Common myeloid progenitor, CD34-positive (primary cell): ENCODE measurements at regions not wholly inside any gene's neighbourhood (a gene's known extent, or its start where the extent isn't known, plus 50 kb on each side); places are given as distances from the start of the nearest gene placed in this dataset.
"Not testable (repeated sequence)": the region's sequence is repeated elsewhere in the genome, so short reads cannot be mapped to it uniquely, and the experiment has no call there.

ENCODE experiments used
- CTCF ChIA-PET: fragments of 350-600 bp; sonication (Branson Sonifier 250); formaldehyde crosslinking; loops from one replicate; lab custom pipeline; 2021; ENCODE audit warnings: antibody characterized with exemption; lab: Charles Lee
- POLR2A ChIA-PET: fragments of 350-600 bp; sonication (Branson Sonifier 250); formaldehyde crosslinking; loops from one replicate; lab custom pipeline; 2021; ENCODE audit warnings: antibody characterized with exemption; lab: Charles Lee
- DNase-seq, 3 donors: peaks; one replicate each; pipeline versions ENCODE4 v3.0.0 to v3.0.0-alpha.2; 2013
- H3K27ac ChIP-seq, 2 experiments: 1 replicate in 1 of 2; 2 replicates in 1 of 2; pipeline ENCODE4 v1.7.0; 2013; ENCODE audit warnings: inconsistent platforms in 2 of 2, low read length in 2 of 2, mild to moderate bottlenecking in 2 of 2, low read depth in 1 of 2, moderate library complexity in 1 of 2; ENCODE audit not compliant: severe bottlenecking in 2 of 2, insufficient read depth in 1 of 2, poor library complexity in 1 of 2
- H3K27me3 ChIP-seq, 5 experiments: replicated peaks in 2 of 5; 1 replicate in 3 of 5; 2 replicates in 2 of 5; pipeline versions ENCODE4 v1.6.1 to v1.7.0; 2013; ENCODE audit warnings: low read length in 4 of 5, mild to moderate bottlenecking in 2 of 5, moderate library complexity in 2 of 5, inconsistent platforms in 1 of 5; ENCODE audit not compliant: insufficient read depth in 5 of 5, control insufficient read depth in 4 of 5
- H3K36me3 ChIP-seq, 4 experiments: 1 replicate in 2 of 4; 2 replicates in 2 of 4; pipeline versions ENCODE4 v1.6.1 to v1.7.0; 2013; ENCODE audit warnings: low read length in 3 of 4, control low read depth in 1 of 4, mild to moderate bottlenecking in 1 of 4; ENCODE audit not compliant: control insufficient read depth in 4 of 4, insufficient read depth in 4 of 4
- H3K4me1 ChIP-seq, 4 experiments: 1 replicate in 3 of 4; 2 replicates in 1 of 4; pipeline versions ENCODE4 v1.6.1 to v1.7.1; 2013; ENCODE audit warnings: low read length in 3 of 4, mild to moderate bottlenecking in 3 of 4, control low read depth in 1 of 4, inconsistent platforms in 1 of 4, moderate library complexity in 1 of 4; ENCODE audit not compliant: control insufficient read depth in 4 of 4, insufficient read depth in 4 of 4; ENCODE audit errors: control extremely low read depth in 1 of 4
- H3K4me3 ChIP-seq, 7 experiments: 1 replicate in 4 of 7; 2 replicates in 3 of 7; pipeline versions ENCODE4 v1.5.1 to v1.7.0; 2013; ENCODE audit warnings: mild to moderate bottlenecking in 7 of 7, low read length in 6 of 7, moderate library complexity in 6 of 7, inconsistent platforms in 2 of 7, low read depth in 2 of 7, control low read depth in 1 of 7; ENCODE audit not compliant: insufficient read depth in 4 of 7, control insufficient read depth in 1 of 7; ENCODE audit errors: extremely low read depth in 1 of 7
- H3K9me3 ChIP-seq, 5 experiments: 1 replicate in 4 of 5; 2 replicates in 1 of 5; pipeline versions ENCODE4 v1.6.1 to v1.7.1; 2013; ENCODE audit warnings: low read length in 4 of 5, mild to moderate bottlenecking in 2 of 5, inconsistent platforms in 1 of 5, low read depth in 1 of 5, moderate library complexity in 1 of 5; ENCODE audit not compliant: control insufficient read depth in 4 of 5, insufficient read depth in 2 of 5; ENCODE audit errors: control extremely low read depth in 1 of 5
- WGBS: methylation state at CpG from one replicate; pipeline ENCODE4 v1.1.5; 2013; ENCODE audit not compliant: insufficient coverage; 5-methylcytosine and 5-hydroxymethylcytosine counted together

DNA sequence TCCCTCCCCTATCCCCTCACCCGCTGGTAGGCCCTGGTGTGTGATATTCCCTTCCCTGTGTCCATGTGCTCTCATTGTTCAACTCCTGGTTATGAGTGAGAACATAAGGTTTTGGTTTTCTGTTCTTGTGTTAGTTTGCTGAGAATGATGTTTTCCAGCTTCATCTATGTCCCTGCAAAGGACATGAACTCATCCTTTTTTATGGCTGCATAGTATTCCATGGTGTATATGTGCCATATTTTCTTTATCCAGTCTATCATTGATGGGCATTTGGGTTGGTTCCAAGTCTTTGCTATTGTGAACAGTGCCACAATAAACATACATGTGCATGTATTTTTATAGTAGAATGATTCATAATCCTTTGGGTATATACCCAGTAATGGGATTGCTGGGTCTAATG lies 217.8 kb downstream of the TLE3 start:
- H3K4me3 ChIP-seq, H3K27ac ChIP-seq, DNase-seq, H3K9me3 ChIP-seq, CTCF ChIA-PET, H3K27me3 ChIP-seq, H3K4me1 ChIP-seq, POLR2A ChIA-PET, H3K36me3 ChIP-seq: not testable (repeated sequence)
- WGBS, result no CpG with 5 or more reads among the region's 1 CpG

DNA sequence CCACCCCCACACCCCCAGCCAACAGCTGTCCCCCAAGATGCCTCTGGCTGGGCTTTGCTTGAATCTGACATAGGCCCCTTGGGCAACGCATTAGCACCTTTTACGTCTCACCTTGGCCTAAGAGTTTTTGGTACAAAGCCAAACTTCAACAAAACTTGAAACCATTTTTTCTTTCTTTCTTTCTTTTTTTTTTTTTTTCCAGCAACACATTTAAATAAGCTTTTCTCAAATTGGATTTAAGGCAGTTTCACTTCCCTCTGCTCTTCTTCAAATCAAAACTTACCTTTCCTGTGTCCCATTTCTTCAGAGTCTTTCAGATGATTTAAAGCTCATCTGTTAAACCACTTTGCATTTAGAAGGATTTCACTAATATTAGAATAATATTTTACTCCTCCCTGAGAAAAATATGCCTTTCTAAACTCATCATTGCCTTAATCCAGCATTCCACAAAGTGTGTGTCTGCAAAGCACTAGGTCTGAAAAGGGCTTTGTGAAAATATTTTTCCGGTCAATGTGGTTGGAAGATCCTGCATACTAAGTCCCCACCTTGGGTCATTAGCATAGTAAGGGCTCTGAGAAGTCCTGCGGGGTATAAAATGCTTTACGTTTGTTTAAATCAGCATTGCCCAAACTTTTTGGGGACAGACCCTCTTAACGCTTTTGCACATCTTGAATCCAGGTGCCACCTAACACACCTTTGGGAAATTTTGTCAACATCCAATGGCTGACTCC lies 217.0 kb downstream of the TLE3 start:
- Histone ChIP-seq H3K36me3 (no peaks in the 10 kb centered on the region), H3K9me3 (no peaks in the 10 kb centered on the region), H3K4me1 (no peaks in the 10 kb centered on the region), H3K27me3 (peaks cover 0 to 2% (median 0%) of the 10 kb centered on the region in 5 experiments), H3K4me3 (no peak overlapping the region), H3K27ac (no peak overlapping the region)
- DNase-seq, result no peak
- CTCF ChIA-PET, result no interaction called here
- POLR2A ChIA-PET, result no interaction called here
- 100% methylated on average over 5 of the region's 6 CpGs for WGBS

DNA sequence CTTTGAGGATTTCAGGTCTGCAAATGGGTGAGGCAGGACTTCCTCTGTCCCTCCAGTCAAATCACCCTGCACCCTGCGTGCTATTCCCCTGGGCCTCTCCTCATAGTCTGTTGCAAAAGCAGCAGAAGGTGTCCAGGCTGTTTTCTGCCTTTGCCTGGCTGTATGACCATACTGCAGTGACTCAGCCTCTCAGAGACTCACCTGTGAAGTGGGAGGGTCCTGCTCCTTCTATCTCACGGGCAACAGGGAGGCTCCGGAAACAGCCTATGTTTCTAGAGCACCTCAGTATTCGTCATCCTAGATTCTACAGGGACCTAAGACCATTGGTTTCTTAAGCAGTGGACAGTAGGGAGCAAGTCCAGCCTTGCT lies 216.4 kb downstream of the TLE3 start:
- ChIA-PET CTCF (no interaction called here), POLR2A (no interaction called here)
- no peaks in the 10 kb centered on the region for H3K9me3 ChIP-seq
- H3K4me3 ChIP-seq, result no peak overlapping the region
- no peaks in the 10 kb centered on the region for H3K4me1 ChIP-seq
- peaks cover 0 to 2% (median 0%) of the 10 kb centered on the region in 5 experiments for H3K27me3 ChIP-seq
- H3K36me3 ChIP-seq, result no peaks in the 10 kb centered on the region
- no peak for DNase-seq
- H3K27ac ChIP-seq, result no peak overlapping the region
- 97% methylated on average over 4 of the region's 4 CpGs for WGBS

DNA sequence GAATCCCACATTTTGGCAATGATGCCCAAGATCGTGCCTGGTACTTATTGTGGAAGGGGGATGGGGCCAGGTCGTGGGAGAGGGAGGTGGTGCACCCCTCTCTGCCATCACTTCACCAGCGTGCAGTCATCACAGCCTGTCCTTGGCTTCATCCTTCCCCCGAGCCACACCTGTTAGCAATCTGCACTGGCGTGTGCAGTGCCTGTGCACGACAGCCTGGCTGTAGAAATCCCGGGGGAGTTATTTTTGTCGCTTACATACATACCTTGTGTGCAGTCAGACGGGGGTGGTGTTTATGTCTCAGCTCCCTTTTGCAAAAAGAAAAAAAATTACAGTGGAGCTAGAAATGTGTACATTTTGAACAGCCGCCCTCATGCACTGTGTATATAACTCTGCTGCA lies 216.0 kb downstream of the TLE3 start:
- H3K27me3 ChIP-seq, result peaks cover 0 to 2% (median 0%) of the 10 kb centered on the region in 5 experiments
- no peaks in the 10 kb centered on the region for H3K9me3 ChIP-seq
- peak in 2 of 3 donors; percentile 6 to 12 for DNase-seq
- H3K4me1 ChIP-seq, result peaks cover 0 to under 1% (median 0%) of the 10 kb centered on the region in 4 experiments
- 91% methylated on average over 8 of the region's 10 CpGs for WGBS
- CTCF ChIA-PET, result no interaction called here
- H3K27ac ChIP-seq, result no peak overlapping the region
- POLR2A ChIA-PET, result no interaction called here
- no peaks in the 10 kb centered on the region for H3K36me3 ChIP-seq
- H3K4me3 ChIP-seq, result no peak overlapping the region

DNA sequence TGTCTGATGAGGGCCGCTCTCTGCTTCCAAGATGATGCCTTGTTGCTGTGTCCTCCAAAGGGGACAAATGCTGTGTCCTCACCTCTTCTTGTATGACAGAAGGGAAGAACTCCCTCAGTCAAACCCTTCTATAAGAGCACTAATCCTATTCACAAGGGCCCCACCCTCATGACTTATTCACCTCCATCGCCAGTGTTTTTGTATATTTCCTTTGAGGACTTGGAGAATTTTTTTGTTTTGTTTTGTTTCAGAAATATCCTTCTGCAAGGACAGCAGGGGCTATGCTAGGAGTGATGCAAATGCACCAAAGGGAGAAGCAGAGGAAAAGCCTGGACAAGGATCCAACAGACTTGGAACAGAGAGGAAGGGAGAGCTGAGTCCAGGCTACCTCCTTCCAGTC lies 214.4 kb downstream of the TLE3 start:
- Histone ChIP-seq H3K9me3 (no peaks in the 10 kb centered on the region), H3K4me3 (no peak overlapping the region), H3K27ac (no peak overlapping the region), H3K27me3 (peaks cover 0 to 2% (median 0%) of the 10 kb centered on the region in 5 experiments), H3K4me1 (peaks cover 0 to 1% (median 0%) of the 10 kb centered on the region in 4 experiments), H3K36me3 (no peaks in the 10 kb centered on the region)
- no peak for DNase-seq
- WGBS, result 100% methylated on average over 1 of the region's 2 CpGs
- ChIA-PET CTCF (no interaction called here), POLR2A (no interaction called here)

DNA sequence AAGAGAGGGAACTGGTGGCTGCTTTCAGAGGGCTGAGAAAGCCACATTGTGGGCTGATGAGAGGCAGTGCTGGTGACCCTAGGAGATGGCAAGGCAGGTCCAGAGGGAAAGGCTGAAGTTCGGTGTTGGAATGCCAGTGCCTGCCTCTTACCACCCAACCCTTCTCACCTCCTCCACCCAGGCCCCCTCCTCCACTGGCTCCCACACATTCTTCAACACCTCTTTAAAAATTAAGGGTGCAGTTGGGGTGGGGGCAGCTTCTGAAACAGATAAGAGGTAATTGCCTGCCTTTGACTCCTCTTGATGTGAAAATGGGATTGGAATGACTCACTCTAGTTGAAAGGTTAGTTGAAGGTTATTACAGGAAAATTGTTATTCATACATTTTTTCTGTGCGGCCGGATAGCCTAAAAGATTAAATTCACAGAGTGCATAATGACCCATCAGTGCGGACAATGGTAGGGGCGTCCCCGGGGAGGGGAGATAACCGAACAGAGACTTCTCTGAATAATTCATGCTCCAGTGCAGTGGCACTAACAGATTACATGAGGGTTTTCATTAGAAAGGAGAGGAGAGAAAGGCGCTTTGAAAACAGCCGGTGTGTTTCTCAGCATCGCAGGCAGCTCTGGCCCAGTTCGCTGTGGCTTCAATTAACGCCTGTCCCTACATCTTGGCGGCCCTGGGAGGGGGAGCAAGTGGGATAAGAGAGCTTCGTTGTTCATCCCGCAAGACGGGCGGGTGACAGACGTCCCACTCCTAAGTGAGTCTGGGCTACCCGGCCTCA lies 212.4 kb downstream of the TLE3 start:
- ChIA-PET POLR2A (no interaction called here), CTCF (no interaction called here)
- no peak for DNase-seq
- H3K4me1 ChIP-seq, result peaks cover 0 to 1% (median 0%) of the 10 kb centered on the region in 4 experiments
- 99% methylated on average over 18 of the region's 19 CpGs for WGBS
- no peaks in the 10 kb centered on the region for H3K9me3 ChIP-seq
- no peak overlapping the region for H3K4me3 ChIP-seq
- no peak overlapping the region for H3K27ac ChIP-seq
- H3K36me3 ChIP-seq, result no peaks in the 10 kb centered on the region
- peaks cover 0 to 2% (median 0%) of the 10 kb centered on the region in 5 experiments for H3K27me3 ChIP-seq

DNA sequence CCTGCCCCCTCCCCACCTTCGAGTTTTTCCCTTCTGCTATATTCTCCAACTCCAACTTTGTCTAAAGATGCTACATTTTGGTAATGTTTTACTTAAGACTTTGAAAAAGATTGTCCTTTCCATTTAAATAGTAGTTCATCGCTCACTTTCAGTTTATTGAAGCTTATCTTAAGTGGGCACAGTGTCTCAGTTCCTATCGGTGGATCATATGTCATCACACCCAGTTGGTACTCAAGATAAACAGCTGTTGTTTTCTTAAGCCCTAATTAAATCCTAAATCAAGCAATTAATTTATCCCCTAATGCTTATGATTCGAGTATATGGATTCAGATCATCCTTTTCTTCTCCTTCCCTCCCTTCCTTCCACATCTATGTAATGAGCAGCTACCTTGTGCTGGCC lies 210.7 kb downstream of the TLE3 start:
- no peaks in the 10 kb centered on the region for H3K36me3 ChIP-seq
- ChIA-PET CTCF (interaction anchor here (0.8 to 1.6 kb wide), 2 partner anchors 12 to 116 kb away, joined by 3 to 4 read pairs; no protein-coding TSS in a partner anchor), POLR2A (interaction anchor here (0.6 kb wide), 1 partner anchor 490 kb away, joined by 3 read pairs; no protein-coding TSS in a partner anchor)
- peaks cover 0 to 3% (median 0%) of the 10 kb centered on the region in 5 experiments for H3K9me3 ChIP-seq
- no peak overlapping the region for H3K27ac ChIP-seq
- peaks cover 0 to 2% (median 0%) of the 10 kb centered on the region in 5 experiments for H3K27me3 ChIP-seq
- DNase-seq, result peak; percentile 37 to 79 (median 60)
- H3K4me3 ChIP-seq, result no peak overlapping the region
- peaks cover 0 to 1% (median 0%) of the 10 kb centered on the region in 4 experiments for H3K4me1 ChIP-seq
- WGBS, result 0% methylated on average over 2 of the region's 4 CpGs
